GM18909 (cell line): ENCODE measurements at regions not wholly inside any gene's neighbourhood (a gene's known extent, or its start where the extent isn't known, plus 50 kb on each side); places are given as distances from the start of the nearest gene placed in this dataset.

Source experiments
- ATAC-seq: cut with Tn5 transposase; IDR thresholded peaks from one replicate; pipeline ENCODE4 v1.9.1; 2021; ENCODE audit warnings: mild to moderate bottlenecking; ENCODE audit not compliant: unreplicated experiment, poor library complexity

DNA sequence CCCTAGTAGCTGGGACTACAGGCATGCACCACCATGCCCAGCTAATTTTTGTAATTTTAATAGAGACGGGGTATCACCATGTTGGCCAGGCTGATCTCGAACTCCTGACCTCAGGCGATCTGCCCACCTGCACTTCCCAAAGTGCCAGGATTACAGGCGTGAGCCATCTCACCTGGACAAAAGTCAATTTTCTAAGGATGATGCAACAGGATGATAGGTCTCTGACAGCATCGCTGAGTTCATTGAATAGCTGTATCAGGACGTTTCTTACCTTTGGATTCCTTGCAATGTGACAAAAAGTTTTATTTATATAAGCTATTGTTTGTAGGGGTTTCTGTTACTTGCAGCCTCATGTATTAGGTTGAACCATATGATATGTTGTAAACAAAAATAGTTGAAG lies 55.5 kb upstream of the PCED1B start:
- ATAC-seq, result no peak

GRCh38 chr12:47024463-47024862 lies 55.0 kb upstream of the PCED1B start:
- ATAC-seq, result no peak

DNA sequence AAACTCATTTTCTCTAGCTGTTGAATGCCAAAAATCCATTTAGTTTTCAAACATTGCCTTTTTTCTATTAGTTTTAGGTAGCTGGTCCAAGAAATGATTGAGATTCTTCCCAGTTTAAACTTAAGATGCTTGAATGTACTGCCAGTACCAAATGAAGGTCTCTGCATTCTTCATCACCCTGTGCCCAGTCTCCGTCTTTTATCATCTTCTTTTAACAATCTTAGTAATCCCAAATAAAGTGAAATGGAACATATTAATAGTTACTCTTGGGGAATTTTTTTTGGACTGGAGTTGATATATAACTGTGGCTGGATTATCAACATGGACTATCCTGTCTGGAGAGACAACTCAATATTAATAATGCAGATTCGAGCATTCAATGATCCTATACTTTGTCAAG lies 54.1 kb upstream of the PCED1B start:
- no peak for ATAC-seq

- no peak for ATAC-seq
Measured at GRCh38 chr12:47025798-47026197, 53.6 kb upstream of the PCED1B start.

DNA sequence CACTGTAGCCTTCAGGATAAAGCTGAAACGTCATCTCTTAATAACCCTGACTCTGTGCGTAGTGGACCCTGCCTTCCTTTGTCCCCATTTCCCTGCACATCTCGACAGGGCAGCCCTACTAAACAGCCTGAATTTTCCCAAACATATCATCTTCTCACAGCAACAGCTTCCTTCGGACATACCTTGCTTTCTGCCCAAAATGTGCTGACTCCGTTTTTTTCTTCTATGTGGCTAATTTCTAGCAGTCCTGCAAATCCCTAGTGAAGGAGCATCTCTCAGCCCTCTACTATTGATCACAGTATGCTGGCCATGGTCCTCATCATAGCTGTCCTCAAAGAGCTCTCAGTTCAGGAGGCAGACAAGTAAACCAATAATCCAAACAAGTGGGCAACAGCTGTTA lies 53.1 kb upstream of the PCED1B start:
- no peak for ATAC-seq
